ENCODE measurements at regions not wholly inside any gene's neighbourhood (a gene's known extent, or its start where the extent isn't known, plus 50 kb on each side); places are given as distances from the start of the nearest gene placed in this dataset.

DNA sequence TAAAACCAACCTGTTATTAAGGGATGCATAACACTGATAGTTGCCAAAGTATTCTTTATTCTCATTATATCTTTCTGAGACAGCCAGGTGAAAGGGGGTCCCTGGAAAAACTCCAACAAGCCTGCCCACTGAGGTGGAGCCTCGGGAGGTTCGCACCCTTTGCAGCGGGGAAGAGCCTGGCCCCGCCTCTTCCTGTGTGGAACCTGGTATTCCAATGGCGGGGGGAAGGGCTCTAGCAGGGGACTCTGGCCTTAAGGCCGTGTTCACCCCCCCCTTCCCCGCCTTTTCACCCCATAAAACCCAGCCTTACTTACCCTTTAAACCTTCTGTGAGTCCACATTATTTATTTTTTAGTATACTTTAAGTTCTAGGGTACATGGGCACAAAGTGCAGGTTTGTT lies 62.4 kb upstream of the PDK4 start:
- TF ChIP-seq CTCF (IDR thresholded peaks at IDR 0.05; ENCODE audit: insufficient read depth, low read depth, low read length) (no peak), EZH2 (IDR thresholded peaks at IDR 0.05; ENCODE audit: insufficient read depth, low read length) (no peak)
